GM18517 (cell line): ENCODE measurements at regions not wholly inside any gene's neighbourhood (a gene's known extent, or its start where the extent isn't known, plus 50 kb on each side); places are given as distances from the start of the nearest gene placed in this dataset.
"Not testable (repeated sequence)": the region's sequence is repeated elsewhere in the genome, so short reads cannot be mapped to it uniquely, and the experiment has no call there.

Source experiments
- ATAC-seq: cut with Tn5 transposase; IDR thresholded peaks from one replicate; pipeline ENCODE4 v1.9.1; 2021; ENCODE audit warnings: mild to moderate bottlenecking, moderate library complexity; ENCODE audit not compliant: unreplicated experiment

- ATAC-seq = no peak
These were observed 354.6 kb upstream of the AGA start for GRCh38 chr4:177796841-177797240.

GRCh38 chr4:177798161-177798560, 355.9 kb upstream of the AGA start:
- no peak for ATAC-seq

- ATAC-seq = no peak
These were observed 359.9 kb upstream of the AGA start for GRCh38 chr4:177802162-177802561.

GRCh38 chr4:177802661-177803060, 360.4 kb upstream of the AGA start:
- ATAC-seq = no peak

- ATAC-seq = no peak
These were observed 360.9 kb upstream of the AGA start for GRCh38 chr4:177803151-177803550.

- no peak for ATAC-seq
These were observed 367.6 kb upstream of the AGA start for GRCh38 chr4:177809791-177810190.

- no peak for ATAC-seq
These were observed 368.0 kb upstream of the AGA start for GRCh38 chr4:177810220-177810619.

GRCh38 chr4:177818392-177818791, 376.2 kb upstream of the AGA start:
- ATAC-seq = not testable (repeated sequence)

- no peak for ATAC-seq
These were observed 384.7 kb upstream of the AGA start for GRCh38 chr4:177826973-177827372.

GRCh38 chr4:177841258-177841657, 399.0 kb upstream of the AGA start:
- no peak for ATAC-seq

GRCh38 chr4:177853229-177853628, 411.0 kb upstream of the AGA start:
- no peak for ATAC-seq

- no peak for ATAC-seq
These were observed 413.4 kb upstream of the AGA start for GRCh38 chr4:177855507-177856197.

GRCh38 chr4:177860171-177860570, 417.9 kb upstream of the AGA start:
- no peak for ATAC-seq

- no peak for ATAC-seq
These were observed 419.4 kb upstream of the AGA start for GRCh38 chr4:177861551-177862094.

GRCh38 chr4:177862541-177863176, 420.4 kb upstream of the AGA start:
- no peak for ATAC-seq

GRCh38 chr4:177879851-177880250, 437.6 kb upstream of the AGA start:
- no peak for ATAC-seq

- ATAC-seq = no peak
These were observed 452.9 kb upstream of the AGA start for GRCh38 chr4:177895136-177895535.

- ATAC-seq = no peak
These were observed 459.5 kb upstream of the AGA start for GRCh38 chr4:177901786-177902185.

GRCh38 chr4:177902386-177902785, 460.1 kb upstream of the AGA start:
- no peak for ATAC-seq

GRCh38 chr4:177907736-177908424, 465.6 kb upstream of the AGA start:
- ATAC-seq = no peak

GRCh38 chr4:177921715-177922114, 479.5 kb upstream of the AGA start:
- no peak for ATAC-seq

- no peak for ATAC-seq
These were observed 481.7 kb upstream of the AGA start for GRCh38 chr4:177923888-177924287.
